Osteocyte (in vitro differentiated cells): ENCODE measurements at regions not wholly inside any gene's neighbourhood (a gene's known extent, or its start where the extent isn't known, plus 50 kb on each side); places are given as distances from the start of the nearest gene placed in this dataset.

ENCODE experiments used
- DNase-seq: peaks from one replicate; pipeline ENCODE4 v3.0.0; 2021; ENCODE audit warnings: mixed read lengths; ENCODE audit not compliant: unreplicated experiment; ENCODE audit errors: extremely low spot score
- H3K27ac Mint-ChIP-seq: one replicate; pipeline ENCODE4 v1.8.0; 2021; ENCODE audit warnings: mild to moderate bottlenecking, mixed read lengths; ENCODE audit not compliant: unreplicated experiment
- H3K27me3 Mint-ChIP-seq: one replicate; pipeline ENCODE4 v1.8.0; 2021; ENCODE audit warnings: mixed read lengths; ENCODE audit not compliant: unreplicated experiment
- H3K36me3 Mint-ChIP-seq: one replicate; pipeline ENCODE4 v1.8.0; 2021; ENCODE audit warnings: mixed read lengths; ENCODE audit not compliant: unreplicated experiment
- H3K4me1 Mint-ChIP-seq: one replicate; pipeline ENCODE4 v1.8.0; 2021; ENCODE audit warnings: mixed read lengths; ENCODE audit not compliant: unreplicated experiment
- H3K4me3 Mint-ChIP-seq: one replicate; pipeline ENCODE4 v1.8.0; 2021; ENCODE audit warnings: mild to moderate bottlenecking, moderate library complexity, mixed read lengths; ENCODE audit not compliant: unreplicated experiment
- H3K9me3 Mint-ChIP-seq: one replicate; pipeline ENCODE4 v1.8.0; 2021; ENCODE audit warnings: mixed read lengths; ENCODE audit not compliant: unreplicated experiment
- TF ChIP-seq, protein P1 (sequence below): fragments of 200-600 bp; sonication (generic); IDR thresholded peaks from 2 replicates; pipeline ENCODE4 v1.5.0; 2021; ENCODE audit warnings: antibody characterized with exemption, mild to moderate bottlenecking, moderate library complexity

DNA sequence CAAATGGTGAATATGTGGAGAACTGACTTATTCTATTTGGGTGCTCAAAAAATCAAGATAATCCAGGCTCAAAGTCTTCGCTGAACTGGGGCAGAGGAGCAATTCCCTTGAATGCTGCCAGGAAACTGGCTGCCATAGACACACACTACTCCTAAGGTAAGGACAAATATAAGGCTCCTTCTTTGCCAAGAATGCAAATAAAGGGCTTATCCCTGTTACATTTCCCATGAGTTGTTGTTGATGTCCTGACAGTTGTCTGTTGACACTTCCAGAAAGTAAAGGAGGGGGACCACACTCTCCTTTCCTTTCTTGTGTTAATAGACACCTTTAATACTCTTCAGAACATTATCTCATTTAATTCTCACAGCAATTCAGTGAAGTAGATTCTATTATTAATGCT is 212.2 kb upstream of the PTBP2 start:
- Mint-ChIP-seq H3K27ac (no peak overlapping the region), H3K36me3 (no peaks in the 10 kb centered on the region), H3K27me3 (no peaks in the 10 kb centered on the region), H3K4me3 (no peak overlapping the region), H3K9me3 (no peaks in the 10 kb centered on the region), H3K4me1 (peaks cover 7% of the 10 kb centered on the region)
- TF ChIP-seq, protein P1, sequence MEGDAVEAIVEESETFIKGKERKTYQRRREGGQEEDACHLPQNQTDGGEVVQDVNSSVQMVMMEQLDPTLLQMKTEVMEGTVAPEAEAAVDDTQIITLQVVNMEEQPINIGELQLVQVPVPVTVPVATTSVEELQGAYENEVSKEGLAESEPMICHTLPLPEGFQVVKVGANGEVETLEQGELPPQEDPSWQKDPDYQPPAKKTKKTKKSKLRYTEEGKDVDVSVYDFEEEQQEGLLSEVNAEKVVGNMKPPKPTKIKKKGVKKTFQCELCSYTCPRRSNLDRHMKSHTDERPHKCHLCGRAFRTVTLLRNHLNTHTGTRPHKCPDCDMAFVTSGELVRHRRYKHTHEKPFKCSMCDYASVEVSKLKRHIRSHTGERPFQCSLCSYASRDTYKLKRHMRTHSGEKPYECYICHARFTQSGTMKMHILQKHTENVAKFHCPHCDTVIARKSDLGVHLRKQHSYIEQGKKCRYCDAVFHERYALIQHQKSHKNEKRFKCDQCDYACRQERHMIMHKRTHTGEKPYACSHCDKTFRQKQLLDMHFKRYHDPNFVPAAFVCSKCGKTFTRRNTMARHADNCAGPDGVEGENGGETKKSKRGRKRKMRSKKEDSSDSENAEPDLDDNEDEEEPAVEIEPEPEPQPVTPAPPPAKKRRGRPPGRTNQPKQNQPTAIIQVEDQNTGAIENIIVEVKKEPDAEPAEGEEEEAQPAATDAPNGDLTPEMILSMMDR: no peak
- DNase-seq: no peak

DNA sequence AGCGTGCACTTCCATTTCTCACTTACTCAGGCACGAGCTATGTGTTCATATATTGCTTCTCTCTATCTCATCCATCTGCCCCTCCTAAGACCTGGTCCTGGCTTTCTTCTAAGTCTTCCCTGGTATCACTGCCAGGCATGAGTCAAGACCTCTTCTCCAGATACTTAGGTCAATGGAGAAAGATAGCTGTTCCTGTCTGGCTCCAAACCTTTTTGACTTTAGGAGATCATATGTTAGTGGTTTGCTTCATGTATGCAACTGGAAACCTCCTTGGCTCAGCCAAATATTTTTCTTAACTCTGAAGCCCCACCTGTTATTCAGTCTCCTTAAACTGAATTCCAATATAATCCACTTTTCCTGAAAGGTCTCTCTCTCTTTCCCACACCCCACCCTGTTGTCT is 211.6 kb upstream of the PTBP2 start:
- H3K27ac Mint-ChIP-seq: no peak overlapping the region
- H3K9me3 Mint-ChIP-seq: no peaks in the 10 kb centered on the region
- H3K4me3 Mint-ChIP-seq: no peak overlapping the region
- H3K27me3 Mint-ChIP-seq: no peaks in the 10 kb centered on the region
- H3K36me3 Mint-ChIP-seq: no peaks in the 10 kb centered on the region
- peaks cover 7% of the 10 kb centered on the region for H3K4me1 Mint-ChIP-seq
- no peak for DNase-seq
- TF ChIP-seq, protein P1: no peak

DNA sequence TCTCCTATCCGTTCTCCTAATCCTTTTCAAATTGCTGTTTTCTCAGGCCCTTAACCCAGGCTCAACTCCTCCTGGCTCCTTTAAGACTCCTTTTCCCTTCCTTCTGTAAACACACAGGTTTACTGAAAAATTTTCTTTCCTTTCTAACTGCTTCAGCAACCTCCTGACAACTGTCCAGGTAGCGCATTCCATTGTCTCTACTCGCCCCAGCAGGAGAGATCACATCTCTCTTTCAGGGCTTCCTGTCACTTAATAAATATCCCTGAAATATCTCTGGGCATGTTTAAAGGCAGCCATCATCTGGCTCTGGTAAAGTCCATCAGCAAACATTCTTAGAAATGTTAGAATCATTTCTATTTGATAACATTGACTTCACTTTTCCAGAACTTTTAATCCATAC is 211.2 kb upstream of the PTBP2 start:
- Mint-ChIP-seq H3K27ac (no peak overlapping the region), H3K9me3 (no peaks in the 10 kb centered on the region), H3K36me3 (no peaks in the 10 kb centered on the region), H3K4me3 (no peak overlapping the region), H3K27me3 (no peaks in the 10 kb centered on the region), H3K4me1 (peaks cover 7% of the 10 kb centered on the region)
- no peak for DNase-seq
- TF ChIP-seq, protein P1: no peak

DNA sequence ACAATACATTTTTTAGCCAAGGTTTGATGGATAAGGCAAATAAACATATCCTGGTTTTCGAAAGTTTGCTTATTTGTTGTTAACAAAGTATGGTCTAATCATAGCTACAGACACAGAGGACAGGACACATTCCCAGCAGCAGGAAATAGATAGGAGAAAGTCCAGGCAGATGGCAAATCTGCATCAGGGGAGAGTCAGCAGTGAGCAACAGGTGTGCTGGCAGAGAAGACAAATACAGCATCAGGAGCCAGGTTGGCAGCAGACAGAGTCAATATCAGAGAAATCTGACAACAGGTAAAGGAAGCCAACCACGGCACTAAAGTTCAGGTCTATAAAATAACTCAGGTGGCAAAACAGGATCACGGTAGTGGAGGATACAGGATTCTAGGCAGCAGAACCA is 210.7 kb upstream of the PTBP2 start:
- H3K4me1 Mint-ChIP-seq: peaks cover 7% of the 10 kb centered on the region
- H3K36me3 Mint-ChIP-seq: no peaks in the 10 kb centered on the region

DNA sequence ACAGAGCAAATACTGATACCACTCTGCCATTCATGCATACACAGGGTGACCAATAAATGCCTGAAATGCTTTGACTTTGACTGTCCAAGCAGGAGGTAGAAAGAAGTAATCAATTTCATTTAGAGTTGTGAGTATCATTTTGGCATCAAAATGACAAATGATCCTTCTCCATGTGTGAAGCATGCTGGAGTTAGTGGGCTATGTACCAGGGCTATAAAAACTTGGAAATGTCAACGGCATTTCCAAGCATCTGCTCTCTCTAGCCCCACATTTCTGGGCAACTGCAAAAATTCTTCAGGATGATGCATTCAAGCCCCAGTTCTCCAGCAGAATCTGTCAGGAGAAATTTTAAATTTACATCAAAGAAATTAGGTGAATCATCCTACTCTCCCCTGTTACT is 208.4 kb upstream of the PTBP2 start:
- no peak for DNase-seq
- no peaks in the 10 kb centered on the region for H3K36me3 Mint-ChIP-seq
- H3K27me3 Mint-ChIP-seq: no peaks in the 10 kb centered on the region
- H3K27ac Mint-ChIP-seq: no peak overlapping the region
- TF ChIP-seq, protein P1: no peak
- H3K4me1 Mint-ChIP-seq: peaks cover 7% of the 10 kb centered on the region
- H3K4me3 Mint-ChIP-seq: no peak overlapping the region
- no peaks in the 10 kb centered on the region for H3K9me3 Mint-ChIP-seq

More for the DNA sequence above, 210.7 kb upstream of the PTBP2 start:
- H3K9me3 Mint-ChIP-seq: no peaks in the 10 kb centered on the region
- no peak overlapping the region for H3K27ac Mint-ChIP-seq
- TF ChIP-seq, protein P1: no peak
- no peaks in the 10 kb centered on the region for H3K27me3 Mint-ChIP-seq
- no peak overlapping the region for H3K4me3 Mint-ChIP-seq
- no peak for DNase-seq
